Activated T-cell treated with anti-CD3 and anti-CD28 coated beads for 1 hour (primary cell): ENCODE measurements at regions not wholly inside any gene's neighbourhood (a gene's known extent, or its start where the extent isn't known, plus 50 kb on each side); places are given as distances from the start of the nearest gene placed in this dataset.

ENCODE experiments used
- DNase-seq: peaks from one replicate; pipeline ENCODE4 v3.0.0-alpha.2; 2020; ENCODE audit warnings: low read depth

GRCh38 chr2:21515903-21516302 is 392.1 kb downstream of the TDRD15 start:
- no peak for DNase-seq

- DNase-seq = no peak
These were observed 395.6 kb downstream of the TDRD15 start for GRCh38 chr2:21519412-21519811.

GRCh38 chr2:21519821-21520220 is 396.1 kb downstream of the TDRD15 start:
- no peak for DNase-seq

- no peak for DNase-seq
These were observed 412.1 kb downstream of the TDRD15 start for GRCh38 chr2:21535826-21536225.

GRCh38 chr2:21539685-21540084 is 415.9 kb downstream of the TDRD15 start:
- DNase-seq = no peak

DNA sequence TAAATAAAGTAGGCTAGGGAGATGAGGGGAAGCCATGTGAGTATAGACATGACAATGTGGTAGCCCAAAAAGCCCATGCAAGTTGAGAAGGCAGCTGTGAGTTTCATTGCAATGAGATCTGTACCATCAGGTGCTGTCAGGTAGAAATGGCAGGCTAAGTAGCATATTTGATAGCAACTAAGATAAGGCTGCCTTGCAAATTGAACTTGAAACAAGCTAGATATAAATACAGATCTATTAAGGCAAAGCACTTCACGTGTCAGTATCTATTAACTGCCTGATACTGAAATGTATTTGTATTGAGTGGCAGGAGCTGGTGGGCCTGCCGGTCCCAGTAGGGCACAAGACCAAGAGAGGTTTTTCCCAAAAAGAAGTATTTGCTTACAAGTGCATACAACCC is 419.9 kb downstream of the TDRD15 start:
- DNase-seq = no peak

- no peak for DNase-seq
These were observed 420.6 kb downstream of the TDRD15 start for GRCh38 chr2:21544392-21544791.

DNA sequence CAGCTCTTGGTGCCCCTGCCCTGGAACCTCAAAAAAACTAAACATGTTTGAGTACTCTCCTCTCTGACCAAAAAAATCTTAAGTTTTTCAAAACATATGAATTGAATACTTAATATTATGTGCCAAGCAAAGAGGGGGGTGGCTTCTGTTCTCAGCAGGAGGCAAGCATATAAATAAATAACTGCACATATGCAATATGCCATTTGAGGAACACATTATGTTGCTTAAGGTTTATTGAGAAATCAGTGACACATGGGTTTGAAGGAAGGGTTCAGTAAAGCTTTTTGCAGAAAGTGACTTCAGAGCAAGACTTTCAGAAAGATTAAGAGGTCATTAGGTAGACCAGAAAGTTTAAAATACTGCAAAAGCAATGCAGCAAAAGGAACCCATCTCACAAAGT is 429.2 kb downstream of the TDRD15 start:
- no peak for DNase-seq

DNA sequence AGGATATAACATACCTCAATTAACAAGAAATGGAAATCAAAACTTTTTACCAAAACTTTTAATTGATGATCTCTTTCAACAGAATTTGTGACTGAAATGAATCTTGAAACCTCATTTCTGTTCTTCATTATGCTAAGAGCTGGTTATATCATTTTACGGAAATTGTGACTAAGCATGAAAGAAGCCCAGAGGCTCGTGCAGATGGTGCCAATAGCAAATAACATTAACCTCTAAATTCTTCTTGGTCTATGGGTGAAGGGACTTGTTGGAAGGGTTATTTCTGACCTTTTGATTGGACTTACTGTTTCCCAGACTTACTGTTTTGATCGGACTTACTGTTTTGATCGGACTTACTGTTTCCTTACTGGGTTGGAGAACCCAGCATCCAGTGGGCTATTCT is 435.6 kb downstream of the TDRD15 start:
- DNase-seq = no peak

- DNase-seq = no peak
These were observed 438.2 kb downstream of the TDRD15 start for GRCh38 chr2:21561965-21562364.

GRCh38 chr2:21567395-21567794 is 443.6 kb downstream of the TDRD15 start:
- no peak for DNase-seq

- no peak for DNase-seq
These were observed 447.9 kb downstream of the TDRD15 start for GRCh38 chr2:21571686-21572085.

- DNase-seq = no peak
These were observed 456.6 kb downstream of the TDRD15 start for GRCh38 chr2:21580391-21580790.

DNA sequence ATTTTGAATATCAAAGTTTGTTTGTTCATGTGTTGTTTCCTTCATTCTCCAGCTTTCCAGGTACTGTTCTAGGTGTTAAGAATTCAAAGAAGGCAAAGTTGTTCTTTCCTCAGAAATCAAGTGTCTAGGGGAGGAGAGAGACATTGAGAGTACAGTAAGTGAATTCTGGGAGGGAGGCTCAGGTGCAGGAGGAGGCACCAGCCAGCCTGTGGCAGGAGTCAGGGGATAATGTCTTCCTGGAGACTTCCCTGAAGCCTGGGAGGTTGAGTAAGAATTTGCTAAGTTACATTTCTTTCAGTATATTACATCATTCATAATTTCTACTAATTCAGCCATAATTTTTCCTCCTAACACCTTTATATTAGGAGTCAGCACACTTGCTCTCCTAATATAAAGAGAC is 462.1 kb downstream of the TDRD15 start:
- no peak for DNase-seq

GRCh38 chr2:21590026-21590690 is 466.4 kb downstream of the TDRD15 start:
- DNase-seq = no peak

DNA sequence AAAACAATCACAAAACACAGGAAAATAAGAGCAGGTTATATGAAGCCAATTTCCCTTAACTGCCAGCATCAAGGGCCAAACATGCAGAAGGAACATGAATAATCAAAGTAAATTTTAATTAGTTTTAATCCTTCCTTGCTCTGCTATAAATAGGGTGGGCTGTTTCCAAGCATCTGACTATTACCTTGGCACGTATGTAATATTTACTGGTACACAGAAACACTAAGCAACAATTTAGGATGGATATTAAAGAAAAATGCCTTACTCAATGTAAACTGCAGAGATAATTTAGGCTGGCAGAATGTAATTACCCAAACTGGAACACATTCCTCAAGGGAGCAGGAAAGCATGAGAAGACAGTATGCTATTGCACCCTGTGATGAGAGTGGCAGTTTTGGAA is 468.2 kb downstream of the TDRD15 start:
- no peak for DNase-seq

DNA sequence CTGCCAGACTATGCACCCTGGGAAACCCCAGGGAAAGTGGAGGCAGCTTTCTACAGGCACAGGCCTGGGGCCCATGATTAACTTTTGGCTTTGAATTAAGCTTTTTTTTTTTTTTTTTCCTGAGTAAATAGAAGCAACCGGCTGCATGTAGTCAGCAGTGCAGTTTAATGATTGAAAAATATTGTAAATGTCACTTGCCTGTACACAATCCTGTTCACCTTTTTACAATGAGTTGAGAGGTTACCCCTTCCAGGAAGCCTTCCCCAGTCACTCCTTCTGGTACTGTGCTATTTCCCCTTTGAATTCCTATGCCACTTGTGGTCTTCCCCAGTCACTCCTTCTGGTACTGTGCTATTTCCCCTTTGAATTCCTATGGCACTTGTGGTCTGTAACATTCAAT is 475.6 kb downstream of the TDRD15 start:
- DNase-seq = no peak

DNA sequence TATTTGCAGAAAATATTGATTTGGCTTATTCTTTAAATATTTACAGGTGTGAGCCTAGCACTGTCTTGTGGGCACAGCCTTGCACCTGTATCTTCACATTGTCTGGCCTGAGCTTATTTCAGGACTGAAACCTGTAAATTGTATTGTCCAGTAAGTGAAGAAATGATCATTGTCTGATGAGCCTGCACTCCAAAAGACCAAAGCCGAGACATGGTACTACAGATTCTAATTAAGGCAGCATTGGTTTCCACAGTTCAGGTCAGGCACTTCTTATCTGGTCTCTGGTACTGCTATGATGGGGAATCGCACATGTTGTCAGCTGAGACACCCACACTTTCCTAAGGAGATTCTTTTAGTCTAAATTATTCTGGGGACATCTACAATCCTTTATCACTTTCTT is 479.0 kb downstream of the TDRD15 start:
- no peak for DNase-seq

DNA sequence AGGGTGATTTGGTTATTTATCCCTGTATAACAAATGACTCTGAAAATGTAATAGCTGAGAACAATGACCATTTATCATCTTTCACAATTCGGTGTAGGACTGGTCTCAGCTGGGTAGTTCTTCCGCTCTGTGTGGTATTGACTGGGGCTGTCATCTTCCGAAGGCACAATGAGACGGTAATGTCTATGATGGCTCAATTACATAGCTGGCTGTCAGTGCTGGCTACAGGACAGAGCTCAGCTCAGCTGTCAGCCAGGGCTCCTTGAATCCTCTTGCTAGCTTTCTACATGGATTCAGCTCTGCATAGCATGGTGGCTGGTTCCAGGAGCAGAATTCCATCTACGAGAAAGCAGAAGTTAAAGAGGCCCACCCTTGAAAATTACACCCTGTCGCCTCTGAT is 483.8 kb downstream of the TDRD15 start:
- DNase-seq = no peak

GRCh38 chr2:21610304-21610703 is 486.5 kb downstream of the TDRD15 start:
- DNase-seq = no peak

- DNase-seq = no peak
These were observed 494.2 kb downstream of the TDRD15 start for GRCh38 chr2:21617885-21618434.

- DNase-seq = no peak
These were observed 497.0 kb downstream of the TDRD15 start for GRCh38 chr2:21620771-21621170.

DNA sequence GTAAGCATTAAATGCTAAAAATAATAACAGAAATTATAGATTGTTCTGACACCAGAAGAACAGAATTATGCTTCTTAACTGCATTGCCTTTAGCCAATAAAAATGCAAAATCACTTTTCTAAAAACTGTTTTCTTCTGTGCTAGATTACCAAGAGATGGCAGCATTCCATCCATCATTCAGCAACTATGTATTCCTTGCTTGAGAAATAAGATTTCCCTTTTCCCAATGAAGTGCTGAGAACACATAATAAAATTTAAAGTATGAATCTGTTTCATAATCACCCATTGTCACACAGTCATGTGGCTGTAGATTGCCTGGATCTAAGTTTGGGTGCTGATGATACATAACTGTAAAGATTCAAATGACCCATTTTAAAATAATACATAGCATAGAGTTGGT is 504.2 kb downstream of the TDRD15 start:
- DNase-seq = no peak

- no peak for DNase-seq
These were observed 509.2 kb downstream of the TDRD15 start for GRCh38 chr2:21633015-21633414.
